Kidney (tissue), 13 donors: ENCODE measurements at regions not wholly inside any gene's neighbourhood (a gene's known extent, or its start where the extent isn't known, plus 50 kb on each side); places are given as distances from the start of the nearest gene placed in this dataset.

Experiments used
- DNase-seq, 5 donors: peaks; one replicate each; pipeline ENCODE4 v3.0.0-alpha.2; 2013 to 2020
- FAIRE-seq: peaks from 2 replicates; lab custom pipeline; 2012; peaks lifted over from hg19 to GRCh38; lab: Jason Lieb, UNC
- H3K27ac ChIP-seq, 2 donors: one replicate each; pipeline ENCODE4 v1.7.0; 2013; ENCODE audit warnings: low read depth in 2 of 2, low read length in 2 of 2, inconsistent platforms in 1 of 2
- H3K27me3 ChIP-seq: one replicate; pipeline ENCODE4 v1.7.1; 2013; ENCODE audit warnings: low read length, inconsistent platforms; ENCODE audit not compliant: control insufficient read depth, insufficient read depth
- H3K36me3 ChIP-seq, 3 donors: one replicate each; pipeline versions ENCODE4 v1.7.0 to v1.7.1; 2013; ENCODE audit warnings: low read length in 3 of 3, control low read depth in 1 of 3, inconsistent platforms in 1 of 3; ENCODE audit not compliant: insufficient read depth in 3 of 3, control insufficient read depth in 2 of 3
- H3K4me1 ChIP-seq, 3 donors: one replicate each; pipeline versions ENCODE4 v1.7.0 to v1.7.1; 2013; ENCODE audit warnings: low read length in 3 of 3, inconsistent platforms in 1 of 3, low read depth in 1 of 3; ENCODE audit not compliant: control insufficient read depth in 2 of 3, insufficient read depth in 2 of 3
- H3K4me3 ChIP-seq, 3 donors: one replicate each; pipeline versions ENCODE4 v1.7.0 to v1.8.1; 2013; ENCODE audit warnings: low read length in 3 of 3, control low read depth in 1 of 3, inconsistent platforms in 1 of 3
- H3K9ac ChIP-seq, 3 donors: one replicate each; pipeline versions ENCODE4 v1.7.0 to v1.7.1; 2013; ENCODE audit warnings: low read length in 3 of 3, control low read depth in 1 of 3, inconsistent platforms in 1 of 3
- H3K9me3 ChIP-seq, 3 donors: one replicate each; pipeline versions ENCODE4 v1.7.0 to v1.7.1; 2013; ENCODE audit warnings: low read length in 3 of 3, control low read depth in 1 of 3, inconsistent platforms in 1 of 3; ENCODE audit not compliant: control insufficient read depth in 2 of 3, insufficient read depth in 1 of 3
- CTCF ChIP-seq: IDR thresholded peaks from 3 replicates; pipeline ENCODE4 v1.5.1; 2012; ENCODE audit warnings: mild to moderate bottlenecking, moderate library complexity, borderline replicate concordance; ENCODE audit not compliant: insufficient read depth; ENCODE audit errors: extremely low read depth
- intact Hi-C: fragments of 100-400 bp; cut with DNase I; formaldehyde crosslinking; loops from one replicate; pipeline ENCODE4 v1.11.1; 2022
- donor health status: control.
- donor health status: control.
- donor health status: control.
- donor health status: control.
- donor health status: control.
- donor health status: DM: yes; HTN: yes; CAD: no.
- donor health status: Normal renal cell carcinoma (clear cell type).

GRCh38 chr5:26009742-26010141 lies 1028.6 kb downstream of the CDH9 start:
- intact Hi-C loops = no loop called here
- Histone ChIP-seq H3K9me3 (no peaks in the 10 kb centered on the region), H3K4me1 (no peaks in the 10 kb centered on the region), H3K27me3 (no peaks in the 10 kb centered on the region), H3K27ac (no peak overlapping the region), H3K4me3 (no peak overlapping the region), H3K9ac (no peak overlapping the region), H3K36me3 (no peaks in the 10 kb centered on the region)
- FAIRE-seq (no peak), DNase-seq (peak in 3 of 5 donors; percentile 17 to 54 (median 23))
- TF ChIP-seq CTCF = no peak

- Histone ChIP-seq H3K27ac (no peak overlapping the region), H3K4me1 (no peaks in the 10 kb centered on the region), H3K4me3 (no peak overlapping the region), H3K36me3 (no peaks in the 10 kb centered on the region), H3K9ac (no peak overlapping the region), H3K27me3 (no peaks in the 10 kb centered on the region), H3K9me3 (no peaks in the 10 kb centered on the region)
- no peak for TF ChIP-seq CTCF
- DNase-seq (no peak), FAIRE-seq (no peak)
- intact Hi-C loops = no loop called here
Observed at GRCh38 chr5:26003966-26004365, 1034.4 kb downstream of the CDH9 start.

DNA sequence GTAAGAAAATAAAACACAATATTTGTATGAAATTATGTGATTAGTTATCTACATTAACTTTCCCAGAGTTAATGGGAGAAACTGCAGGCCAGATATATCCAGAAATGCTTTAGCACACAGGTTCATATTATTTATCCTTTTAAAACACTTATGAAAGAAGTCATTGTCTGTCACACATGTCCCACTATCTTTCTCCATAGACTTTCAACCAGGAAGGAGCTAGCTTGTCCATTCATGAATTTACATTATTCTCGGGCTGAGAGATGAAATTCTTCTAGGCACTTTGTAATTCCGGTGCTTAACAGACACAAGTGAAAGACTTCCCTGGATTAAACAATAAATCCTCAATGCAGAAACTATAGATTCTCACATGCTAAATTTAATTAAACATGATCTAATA lies 1043.2 kb downstream of the CDH9 start:
- H3K36me3 ChIP-seq = no peaks in the 10 kb centered on the region
- peaks cover 0 to 2% (median 0%) of the 10 kb centered on the region in 3 donors for H3K9me3 ChIP-seq
- no peak overlapping the region for H3K9ac ChIP-seq
- H3K4me1 ChIP-seq = no peaks in the 10 kb centered on the region
- TF ChIP-seq CTCF = no peak
- no peak overlapping the region for H3K4me3 ChIP-seq
- FAIRE-seq (no peak), DNase-seq (no peak)
- H3K27me3 ChIP-seq = no peaks in the 10 kb centered on the region
- no peak overlapping the region for H3K27ac ChIP-seq
- intact Hi-C loops = no loop called here

DNA sequence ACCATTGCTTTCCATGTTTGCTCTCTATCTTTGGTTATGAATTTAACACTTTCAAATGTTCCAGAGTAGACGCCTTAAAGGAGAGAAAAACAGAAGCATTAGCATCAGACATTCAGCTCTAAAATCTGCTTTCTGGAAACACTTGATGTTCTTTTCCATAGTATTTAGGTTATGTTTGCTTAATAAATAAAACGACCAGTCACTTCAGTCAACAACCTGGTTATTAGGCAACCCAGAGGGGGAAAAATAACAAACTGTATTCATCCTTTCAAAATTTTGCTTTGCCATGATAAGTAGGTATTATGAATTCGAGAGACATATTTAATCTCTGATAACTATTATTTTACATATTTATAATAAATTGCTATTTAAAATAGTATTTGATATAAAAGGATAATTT lies 1044.7 kb downstream of the CDH9 start:
- FAIRE-seq = no peak
- H3K27ac ChIP-seq = no peak overlapping the region
- H3K27me3 ChIP-seq = no peaks in the 10 kb centered on the region
- H3K9ac ChIP-seq = no peak overlapping the region
- H3K4me3 ChIP-seq = no peak overlapping the region
- no peak for TF ChIP-seq CTCF
- H3K36me3 ChIP-seq = no peaks in the 10 kb centered on the region
- peaks cover 0 to 2% (median 0%) of the 10 kb centered on the region in 3 donors for H3K9me3 ChIP-seq
- intact Hi-C loops = no loop called here
- no peak for DNase-seq
- H3K4me1 ChIP-seq = no peaks in the 10 kb centered on the region
